ENCODE measurements at regions not wholly inside any gene's neighbourhood (a gene's known extent, or its start where the extent isn't known, plus 50 kb on each side); places are given as distances from the start of the nearest gene placed in this dataset.

- Mint-ChIP-seq H3K4me3 (ENCODE audit: unreplicated experiment) (no peak overlapping the region), H3K27me3 (ENCODE audit: insufficient read depth, unreplicated experiment) (no peaks in the 10 kb centered on the region), H3K36me3 (ENCODE audit: insufficient read depth, unreplicated experiment) (no peaks in the 10 kb centered on the region), H3K27ac (ENCODE audit: unreplicated experiment) (no peak overlapping the region), H3K4me1 (ENCODE audit: low read depth, unreplicated experiment) (no peaks in the 10 kb centered on the region), H3K9me3 (ENCODE audit: unreplicated experiment) (peaks cover 9% of the 10 kb centered on the region)
- no peak overlapping the region for H3K4me3 ChIP-seq (ENCODE audit: low read depth, low read length)
- no peaks in the 10 kb centered on the region for H3K27me3 ChIP-seq (replicated peaks; ENCODE audit: control insufficient read depth, insufficient read depth, low read length)
- DNase-seq: no peak
- ChIA-PET POLR2A (no interaction called here), CTCF (no interaction called here)
- H3K9me3 ChIP-seq: no peaks in the 10 kb centered on the region
- no TSS peak for BruUV-seq (replicated peaks)
- intact Hi-C loops (cut with micrococcal nuclease; ENCODE audit: unreplicated experiment): no loop called here
- no peaks in the 10 kb centered on the region for H3K36me3 ChIP-seq (ENCODE audit: control insufficient read depth, insufficient read depth, low read length)
- no peaks in the 10 kb centered on the region for H3K4me1 ChIP-seq
- no peak for TF ChIP-seq CTCF (IDR thresholded peaks at IDR 0.05; ENCODE audit: insufficient read depth in 1 of 2, low read depth in 1 of 2, low read length in 1 of 2, severe bottlenecking in 1 of 2, unreplicated experiment in 1 of 2)
Measured at GRCh38 chr5:44935871-44936270, 127.1 kb downstream of the MRPS30 start.

GRCh38 chr5:44942524-44943001 is 133.8 kb downstream of the MRPS30 start:
- no peaks in the 10 kb centered on the region for H3K9me3 ChIP-seq
- H3K4me1 ChIP-seq: no peaks in the 10 kb centered on the region
- H3K36me3 ChIP-seq (ENCODE audit: control insufficient read depth, insufficient read depth, low read length): no peaks in the 10 kb centered on the region
- TF ChIP-seq CTCF (IDR thresholded peaks at IDR 0.05; ENCODE audit: insufficient read depth in 1 of 2, low read depth in 1 of 2, low read length in 1 of 2, severe bottlenecking in 1 of 2, unreplicated experiment in 1 of 2): no peak
- intact Hi-C loops (cut with micrococcal nuclease; ENCODE audit: unreplicated experiment): no loop called here
- no TSS peak for BruUV-seq (replicated peaks)
- Mint-ChIP-seq H3K27me3 (ENCODE audit: insufficient read depth, unreplicated experiment) (no peaks in the 10 kb centered on the region), H3K27ac (ENCODE audit: unreplicated experiment) (no peak overlapping the region), H3K9me3 (ENCODE audit: unreplicated experiment) (peaks cover 9% of the 10 kb centered on the region), H3K36me3 (ENCODE audit: insufficient read depth, unreplicated experiment) (no peaks in the 10 kb centered on the region), H3K4me3 (ENCODE audit: unreplicated experiment) (no peak overlapping the region), H3K4me1 (ENCODE audit: low read depth, unreplicated experiment) (no peaks in the 10 kb centered on the region)
- ChIA-PET POLR2A (no interaction called here), CTCF (no interaction called here)
- no peaks in the 10 kb centered on the region for H3K27me3 ChIP-seq (replicated peaks; ENCODE audit: control insufficient read depth, insufficient read depth, low read length)
- H3K4me3 ChIP-seq (ENCODE audit: low read depth, low read length): no peak overlapping the region
- DNase-seq: no peak

- H3K4me1 Mint-ChIP-seq (ENCODE audit: low read depth, unreplicated experiment): no peaks in the 10 kb centered on the region
- H3K27me3 ChIP-seq (replicated peaks; ENCODE audit: control insufficient read depth, insufficient read depth, low read length): no peaks in the 10 kb centered on the region
- CTCF ChIA-PET: no interaction called here
- no peaks in the 10 kb centered on the region for H3K9me3 ChIP-seq
- no peaks in the 10 kb centered on the region for H3K36me3 Mint-ChIP-seq (ENCODE audit: insufficient read depth, unreplicated experiment)
- H3K27ac Mint-ChIP-seq (ENCODE audit: unreplicated experiment): no peak overlapping the region
- DNase-seq: no peak
- no peak overlapping the region for H3K4me3 ChIP-seq (ENCODE audit: low read depth, low read length)
- no peaks in the 10 kb centered on the region for H3K27me3 Mint-ChIP-seq (ENCODE audit: insufficient read depth, unreplicated experiment)
- TF ChIP-seq CTCF (IDR thresholded peaks at IDR 0.05; ENCODE audit: insufficient read depth in 1 of 2, low read depth in 1 of 2, low read length in 1 of 2, severe bottlenecking in 1 of 2, unreplicated experiment in 1 of 2): no peak
- H3K4me1 ChIP-seq: no peaks in the 10 kb centered on the region
- POLR2A ChIA-PET: no interaction called here
- intact Hi-C loops (cut with micrococcal nuclease; ENCODE audit: unreplicated experiment): no loop called here
- BruUV-seq (replicated peaks): no TSS peak
- H3K36me3 ChIP-seq (ENCODE audit: control insufficient read depth, insufficient read depth, low read length): no peaks in the 10 kb centered on the region
- H3K9me3 Mint-ChIP-seq (ENCODE audit: unreplicated experiment): peaks cover 9% of the 10 kb centered on the region
- H3K4me3 Mint-ChIP-seq (ENCODE audit: unreplicated experiment): no peak overlapping the region
Measured at GRCh38 chr5:44943647-44944046, 134.9 kb downstream of the MRPS30 start.
